ENCODE measurements at regions not wholly inside any gene's neighbourhood (a gene's known extent, or its start where the extent isn't known, plus 50 kb on each side); places are given as distances from the start of the nearest gene placed in this dataset.

DNA sequence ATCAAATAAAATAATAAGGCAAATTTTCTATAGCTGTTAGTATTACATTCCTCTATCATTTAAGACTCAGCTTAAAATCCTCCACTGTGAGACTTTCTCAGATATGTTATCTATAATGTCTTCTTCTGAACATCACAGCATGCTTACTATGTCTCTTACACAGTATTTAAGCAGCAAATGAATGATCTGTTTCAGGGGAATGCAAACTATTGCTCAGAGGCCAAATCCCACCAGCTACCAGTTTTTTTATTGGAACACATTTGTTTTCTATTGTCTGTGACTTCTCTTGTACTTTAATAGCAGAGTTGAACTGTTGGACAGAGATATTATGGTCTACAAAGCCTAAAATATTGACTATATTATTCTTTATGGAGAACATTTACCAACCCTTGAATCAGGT, 59.6 kb downstream of the C3orf38 start:
- DNase-seq (ENCODE audit: low spot score) = no peak

- no peak for DNase-seq (ENCODE audit: low spot score)
Observed at GRCh38 chr3:88211096-88211890, 61.5 kb downstream of the C3orf38 start.

- DNase-seq (ENCODE audit: low spot score) = peak; percentile 56
Observed at GRCh38 chr3:88219138-88219792, 69.5 kb downstream of the C3orf38 start.

DNA sequence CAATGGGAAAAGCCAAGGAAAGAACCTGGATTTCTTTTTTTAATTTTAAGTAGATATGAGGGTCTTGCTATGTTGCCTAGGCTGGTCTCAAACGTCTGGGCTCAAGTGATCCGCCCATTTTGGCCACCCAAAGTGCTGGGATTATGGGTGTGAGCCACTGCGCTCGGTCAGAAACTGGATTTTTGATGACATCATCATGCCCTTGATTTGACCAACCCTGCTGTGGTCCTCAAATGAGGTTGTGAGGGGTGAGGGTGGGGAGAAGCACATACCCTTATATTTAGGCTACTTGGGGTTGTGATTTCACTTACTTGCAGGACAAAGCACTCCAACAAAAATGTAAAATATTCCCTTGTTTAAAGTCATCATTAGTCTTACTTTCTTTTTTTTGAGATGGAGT, 70.4 kb downstream of the C3orf38 start:
- DNase-seq (ENCODE audit: low spot score) = no peak

- DNase-seq (ENCODE audit: low spot score) = no peak
Observed at GRCh38 chr3:88221726-88222125, 72.0 kb downstream of the C3orf38 start.

GRCh38 chr3:88222343-88222742, 72.6 kb downstream of the C3orf38 start:
- DNase-seq (ENCODE audit: low spot score) = no peak

DNA sequence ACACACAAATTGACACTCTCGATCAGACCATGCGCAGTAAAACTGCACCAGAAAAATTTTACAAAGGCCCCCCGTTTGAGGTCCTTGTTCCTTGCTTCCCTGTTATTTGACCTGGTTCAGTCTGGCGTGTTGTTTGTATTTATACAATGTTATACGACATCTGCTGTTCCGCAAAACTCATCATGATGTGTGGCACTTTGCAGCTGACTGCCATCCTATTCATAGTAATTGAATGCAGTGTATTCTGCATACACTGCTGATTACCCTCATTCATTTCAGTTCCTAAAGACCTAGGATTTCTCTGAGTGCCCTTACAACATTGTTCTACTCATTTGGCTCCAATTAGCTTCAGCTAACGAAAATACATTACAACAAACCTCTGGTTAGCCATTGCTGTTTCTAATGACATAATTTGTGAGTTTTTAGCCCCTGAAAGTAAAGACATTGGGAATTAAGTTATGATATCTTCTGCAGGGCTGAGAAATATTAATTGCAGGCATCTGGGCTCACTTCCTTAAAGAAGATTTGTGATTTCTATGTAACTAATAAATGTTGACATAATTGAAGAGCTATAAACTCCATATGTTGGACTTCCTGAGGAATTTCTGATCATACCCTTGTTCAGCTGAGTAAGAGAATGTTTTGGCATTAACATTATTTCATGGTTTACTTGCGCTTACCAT, 75.7 kb downstream of the C3orf38 start:
- DNase-seq (ENCODE audit: low spot score) = no peak

- no peak for DNase-seq (ENCODE audit: low spot score)
Observed at GRCh38 chr3:88226910-88227309, 77.2 kb downstream of the C3orf38 start.

DNA sequence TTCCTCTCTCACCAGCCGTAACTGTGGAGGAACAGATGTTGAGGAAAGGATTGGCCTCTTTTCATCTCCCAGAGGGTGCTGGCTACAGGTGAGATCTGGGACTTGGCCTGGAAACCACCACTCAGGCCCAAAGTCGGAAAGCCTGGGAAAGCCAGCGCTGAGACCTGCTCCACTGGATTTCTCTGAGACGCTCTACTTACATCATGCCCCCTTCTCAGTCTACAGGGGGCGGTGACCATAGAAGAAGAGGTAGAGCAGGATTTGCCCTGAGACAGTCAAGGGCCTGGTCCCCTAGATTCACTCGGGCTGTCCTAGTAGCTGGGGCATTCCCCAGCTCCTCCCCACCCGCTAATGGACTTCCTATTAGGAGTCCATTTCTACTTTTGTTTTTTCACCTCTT, 80.9 kb downstream of the C3orf38 start:
- DNase-seq (ENCODE audit: low spot score) = no peak

DNA sequence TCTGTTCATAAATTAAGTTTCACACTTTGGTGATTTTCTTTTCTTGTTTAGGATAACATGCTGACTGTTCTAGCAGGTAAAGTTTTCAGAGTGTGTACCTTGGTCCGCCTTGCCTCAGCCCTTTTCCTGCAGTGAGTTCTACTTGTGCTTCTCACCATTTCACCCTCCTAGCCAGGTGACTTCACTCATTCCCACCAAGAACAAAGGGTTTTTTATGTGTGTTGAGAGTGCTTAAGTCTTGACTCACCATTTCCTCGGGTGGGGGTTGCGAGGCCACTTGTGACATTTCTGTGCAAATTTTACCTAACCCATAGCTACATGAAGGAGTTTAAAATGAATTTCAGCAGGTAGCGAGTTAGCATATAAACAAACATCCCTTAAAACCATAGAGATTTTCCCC, 81.4 kb downstream of the C3orf38 start:
- peak; percentile 26 for DNase-seq (ENCODE audit: low spot score)

GRCh38 chr3:88231632-88232031, 81.9 kb downstream of the C3orf38 start:
- DNase-seq (ENCODE audit: low spot score) = no peak

- DNase-seq (ENCODE audit: low spot score) = no peak
Observed at GRCh38 chr3:88235102-88235501, 85.3 kb downstream of the C3orf38 start.

GRCh38 chr3:88239870-88240269, 90.1 kb downstream of the C3orf38 start:
- no peak for DNase-seq (ENCODE audit: low spot score)

DNA sequence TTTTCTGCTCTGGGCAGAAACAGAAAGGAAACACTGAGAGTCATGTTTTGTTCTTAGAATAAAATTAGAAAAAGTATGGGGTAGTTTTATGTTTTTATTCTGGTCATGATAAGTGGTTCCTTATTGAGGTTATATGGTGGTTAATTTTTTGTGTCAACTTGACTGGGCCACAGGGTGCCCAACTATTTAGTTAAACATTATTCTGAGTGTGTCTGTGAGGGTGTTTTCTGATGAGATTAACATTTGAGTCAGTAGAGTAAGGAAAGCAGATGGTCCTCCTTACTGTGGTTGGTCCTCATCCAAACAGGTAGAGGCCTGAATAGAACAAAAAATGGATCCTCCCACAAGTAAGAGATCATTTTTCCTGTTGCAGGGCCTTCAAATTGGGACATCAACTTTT, 98.9 kb downstream of the C3orf38 start:
- DNase-seq (ENCODE audit: low spot score) = no peak

GRCh38 chr3:88259045-88259444, 109.3 kb downstream of the C3orf38 start:
- no peak for DNase-seq (ENCODE audit: low spot score)

- no peak for DNase-seq (ENCODE audit: low spot score)
Observed at GRCh38 chr3:88262527-88262926, 112.8 kb downstream of the C3orf38 start.

GRCh38 chr3:88263417-88264100, 113.8 kb downstream of the C3orf38 start:
- no peak for DNase-seq (ENCODE audit: low spot score)

DNA sequence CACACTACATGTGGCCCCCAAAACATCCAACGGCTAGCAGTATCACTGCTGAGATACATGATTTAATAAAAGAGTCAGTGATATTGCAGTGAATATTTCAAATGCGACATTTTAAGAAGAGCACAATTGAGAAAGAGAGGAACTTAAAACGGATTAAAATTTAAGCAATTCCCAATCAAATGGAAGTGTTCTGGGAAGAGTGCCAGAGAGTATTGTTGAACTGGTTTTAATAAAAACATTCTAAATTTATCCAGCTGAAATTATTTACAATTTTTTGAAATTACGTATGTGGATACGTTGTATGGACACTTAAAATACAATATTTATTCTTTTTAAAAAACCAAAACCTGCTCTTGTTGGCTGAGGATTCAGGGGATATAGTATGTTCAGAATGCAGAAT, 117.7 kb downstream of the C3orf38 start:
- DNase-seq (ENCODE audit: low spot score) = no peak

DNA sequence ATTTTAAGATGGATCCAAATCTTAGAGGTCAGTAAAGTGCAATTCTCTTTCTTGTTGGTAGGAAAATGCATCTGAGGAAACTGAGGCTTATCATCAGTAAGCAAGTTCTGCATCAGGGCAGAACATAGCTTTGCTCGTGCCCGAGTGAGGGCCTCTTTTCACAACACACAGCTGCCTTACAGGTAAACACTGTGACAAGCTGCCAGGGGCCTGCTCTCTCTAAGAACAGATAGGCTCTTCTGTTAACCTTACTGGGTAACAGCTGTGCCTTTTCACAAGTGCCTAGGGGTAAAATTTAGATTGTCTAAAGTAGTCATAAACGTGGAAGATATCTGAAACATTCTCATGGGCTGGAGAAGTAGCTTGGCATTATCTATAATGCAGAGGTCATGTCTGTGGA, 118.1 kb downstream of the C3orf38 start:
- DNase-seq (ENCODE audit: low spot score) = no peak

GRCh38 chr3:88280326-88280725, 130.6 kb downstream of the C3orf38 start:
- no peak for DNase-seq (ENCODE audit: low spot score)

- no peak for DNase-seq (ENCODE audit: low spot score)
Observed at GRCh38 chr3:88282528-88283241, 132.9 kb downstream of the C3orf38 start.

GRCh38 chr3:88283242-88283592, 133.5 kb downstream of the C3orf38 start:
- no peak for DNase-seq (ENCODE audit: low spot score)
